Pancreas (tissue), 10 donors: ENCODE measurements at regions not wholly inside any gene's neighbourhood (a gene's known extent, or its start where the extent isn't known, plus 50 kb on each side); places are given as distances from the start of the nearest gene placed in this dataset.
A peak's percentile ranks its signal among the peaks of the same experiment; 100 is the strongest.

ENCODE experiments used
- ATAC-seq, 4 donors: fragments of 200-7000 bp; cut with Tn5 transposase; one replicate each; pipeline versions ENCODE4 v1.8.0 to v1.9.1; 2020; ENCODE audit warnings: mild to moderate bottlenecking in 4 of 4, moderate library complexity in 4 of 4
- DNase-seq, 6 donors: peaks; one replicate each; pipeline ENCODE4 v3.0.0-alpha.2; 2020
- FAIRE-seq: peaks from 2 replicates; lab custom pipeline; 2012; peaks lifted over from hg19 to GRCh38; lab: Jason Lieb, UNC
- H3K27ac ChIP-seq, 4 donors: fragments of 200-600 bp; sonication (generic); 1 replicate in 3 of 4; 2 replicates in 1 of 4; pipeline versions ENCODE4 v1.5.0 to v1.8.0; 2020
- H3K27me3 ChIP-seq, 4 donors: fragments of 200-600 bp; one replicate each; pipeline ENCODE4 v1.8.0; 2021
- H3K36me3 ChIP-seq, 3 donors: fragments of 200-600 bp; sonication (generic) in 1 of 3; one replicate each; pipeline versions ENCODE4 v1.5.0 to v1.8.0; 2020 to 2021
- H3K4me1 ChIP-seq, 3 donors: fragments of 200-600 bp; one replicate each; pipeline ENCODE4 v1.8.0; 2021
- H3K4me3 ChIP-seq, 4 donors: fragments of 200-600 bp; sonication (generic) in 2 of 4; one replicate each; pipeline versions ENCODE4 v1.5.0 to v1.8.0; 2020 to 2021
- H3K9me3 ChIP-seq, 4 donors: fragments of 200-600 bp; one replicate each; pipeline ENCODE4 v1.8.0; 2021
- CTCF ChIP-seq, 4 donors: fragments of 200-600 bp; sonication (generic) in 3 of 4; IDR thresholded peaks; one replicate each; pipeline versions ENCODE4 v1.5.0 to v1.8.0; 2021; ENCODE audit warnings: antibody characterized with exemption in 4 of 4
- WGBS, 2 donors: extraction: QIAGEN DNeasy Blood & Tissue Kit; methylation state at CpG; one replicate each; pipeline ENCODE4 v1.1.7; 2013; 5-methylcytosine and 5-hydroxymethylcytosine counted together
- intact Hi-C, 3 donors: fragments of 100-400 bp; cut with DNase I; formaldehyde crosslinking; loops; one replicate each; pipeline versions ENCODE4 v1.11.1 to v1.14.2; 2022
- donor health status: healthy with polysubstance abuse.
- donor health status: DM: no; HTN: no; CAD: no; lungs with moderate emphysema.
- donor health status: DM: no; HTN: no; CAD: no.
- donor health status: control.
- donor health status: control.
- donor health status: Bipolar disorder and iron deficiency.
- donor health status: DM: yes; HTN: yes; CAD: no.
- donor health status: DM: no; HTN: no; CAD: no.
- donor health status: DM: no; HTN: no; CAD: no.
- donor health status: DM: yes; HTN: yes; CAD: no.

DNA sequence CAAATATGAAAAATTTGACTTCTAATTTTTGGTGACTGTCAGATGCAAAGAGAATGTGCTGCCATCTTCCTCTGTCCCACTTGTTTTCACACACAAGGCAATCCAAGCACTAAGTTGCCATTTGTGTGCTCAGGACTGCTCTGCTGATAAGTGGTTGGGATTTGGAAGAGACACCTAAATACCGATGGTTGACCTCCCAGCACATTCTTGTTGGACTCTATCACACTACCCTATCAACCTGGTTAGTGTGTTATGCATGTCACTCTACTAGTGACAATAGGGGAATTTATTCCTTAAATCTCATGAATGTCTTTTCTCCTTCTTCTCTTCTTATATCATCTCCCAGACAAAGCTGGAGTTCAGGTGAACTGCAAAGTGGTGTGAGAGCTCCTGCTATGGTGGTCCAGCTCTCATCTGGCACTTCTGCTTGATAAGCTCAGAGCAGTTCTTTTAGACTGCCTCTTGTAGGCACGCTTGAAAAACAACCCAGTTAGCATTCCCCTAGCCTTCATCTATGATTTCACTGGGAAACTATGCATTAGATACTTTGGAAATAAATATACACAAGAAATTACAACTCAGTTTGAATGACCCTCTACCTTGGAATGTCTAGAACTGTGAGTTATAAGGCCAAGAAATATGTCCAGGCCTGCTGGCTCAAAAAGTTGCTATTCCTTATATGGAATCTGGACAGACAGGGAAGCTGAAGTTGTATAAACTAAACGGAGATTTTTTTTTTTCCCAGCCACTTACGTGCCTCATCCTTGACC, 404.8 kb downstream of the MEIS1 start:
- ATAC-seq, result peak; percentile 56 to 89 (median 73)
- Histone ChIP-seq H3K27ac (peak overlapping the region in 2 of 4 donors; percentile 36 to 38), H3K9me3 (no peaks in the 10 kb centered on the region), H3K27me3 (no peaks in the 10 kb centered on the region), H3K4me3 (no peak overlapping the region), H3K4me1 (peaks cover 3 to 6% (median 4%) of the 10 kb centered on the region in 3 donors), H3K36me3 (no peaks in the 10 kb centered on the region)
- intact Hi-C loops, result no loop called here
- FAIRE-seq, result peak; percentile 93
- DNase-seq, result no peak
- TF ChIP-seq CTCF (IDR thresholded peaks at IDR 0.05), result no peak
- WGBS, 2 donors, result 34 to 38% methylated on average over 4 of the region's 4 CpGs

DNA sequence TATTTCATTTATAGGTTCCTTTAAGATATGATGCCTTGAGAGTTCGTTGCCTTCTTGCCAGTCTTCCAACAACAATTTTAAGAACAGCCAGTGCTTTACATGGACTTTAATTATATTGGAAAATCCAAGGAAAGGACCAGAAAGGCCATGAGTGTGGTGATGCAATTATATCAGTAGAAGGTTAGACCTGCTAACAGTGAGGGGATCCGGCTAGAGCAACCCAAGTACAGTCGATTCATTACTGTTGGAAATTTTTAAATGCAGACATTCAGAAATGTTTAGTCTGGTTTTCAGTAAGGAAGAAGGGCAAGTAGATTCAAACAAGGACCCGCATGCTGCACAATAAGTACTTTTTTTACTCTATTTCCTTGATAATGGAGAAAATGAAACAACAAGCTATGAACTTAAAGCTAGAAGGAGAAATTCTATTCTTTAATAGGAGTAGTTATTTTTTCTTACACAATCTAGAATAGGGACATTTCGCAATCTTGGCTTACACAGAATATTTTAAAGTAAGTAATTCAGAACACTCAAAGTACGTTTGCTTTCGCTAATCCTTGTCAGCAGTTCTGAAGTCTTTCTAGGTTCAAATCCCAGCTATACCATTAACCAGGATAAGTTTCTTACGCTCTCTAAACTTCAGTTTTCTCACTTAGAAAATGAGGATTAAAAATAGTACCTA, 405.5 kb downstream of the MEIS1 start:
- peak overlapping the region in 2 of 4 donors; percentile 36 to 38 for H3K27ac ChIP-seq
- WGBS, 2 donors, result 75 to 83% methylated on average over 8 of the region's 8 CpGs

GRCh38 chr2:66843847-66844246, 408.9 kb downstream of the MEIS1 start:
- no peak for FAIRE-seq
- Histone ChIP-seq H3K9me3 (no peaks in the 10 kb centered on the region), H3K36me3 (no peaks in the 10 kb centered on the region), H3K4me1 (peaks cover 9 to 34% (median 28%) of the 10 kb centered on the region in 3 donors), H3K4me3 (no peak overlapping the region), H3K27me3 (no peaks in the 10 kb centered on the region), H3K27ac (no peak overlapping the region)
- 90 to 96% methylated on average over 3 of the region's 3 CpGs for WGBS, 2 donors
- no peak for ATAC-seq
- DNase-seq, result no peak
- TF ChIP-seq CTCF (IDR thresholded peaks at IDR 0.05), result no peak
- intact Hi-C loops, result no loop called here

More for the DNA sequence above, 405.5 kb downstream of the MEIS1 start:
- no peaks in the 10 kb centered on the region for H3K27me3 ChIP-seq
- peaks cover 3 to 6% (median 4%) of the 10 kb centered on the region in 3 donors for H3K4me1 ChIP-seq
- TF ChIP-seq CTCF (IDR thresholded peaks at IDR 0.05), result no peak
- intact Hi-C loops, result no loop called here
- H3K4me3 ChIP-seq, result no peak overlapping the region
- ATAC-seq (peak; percentile 20 to 38 (median 24)), FAIRE-seq (no peak), DNase-seq (no peak)
- H3K9me3 ChIP-seq, result no peaks in the 10 kb centered on the region
- H3K36me3 ChIP-seq, result no peaks in the 10 kb centered on the region

- no peak for TF ChIP-seq CTCF (IDR thresholded peaks at IDR 0.05)
- no peak overlapping the region for H3K27ac ChIP-seq
- no peak overlapping the region for H3K4me3 ChIP-seq
- ATAC-seq, result no peak
- no peak for DNase-seq
- H3K27me3 ChIP-seq, result no peaks in the 10 kb centered on the region
- H3K36me3 ChIP-seq, result no peaks in the 10 kb centered on the region
- no peak for FAIRE-seq
- no peaks in the 10 kb centered on the region for H3K9me3 ChIP-seq
- intact Hi-C loops, result loop anchor here in 1 of 3 donors (5.0 kb wide), 1 partner anchor 372 kb away; no protein-coding TSS in a partner anchor
- H3K4me1 ChIP-seq, result peaks cover 14 to 35% (median 28%) of the 10 kb centered on the region in 3 donors
- WGBS, 2 donors, result 76 to 78% methylated on average over 2 of the region's 2 CpGs
These were observed 410.4 kb downstream of the MEIS1 start for GRCh38 chr2:66845307-66845706.
